ENCODE measurements at regions not wholly inside any gene's neighbourhood (a gene's known extent, or its start where the extent isn't known, plus 50 kb on each side); places are given as distances from the start of the nearest gene placed in this dataset.

GRCh38 chr18:45480219-45481015 lies 134.9 kb upstream of the SLC14A2 start:
- FAIRE-seq (no peak), DNase-seq (ENCODE audit: insufficient read length, low spot score) (no peak)
- no peak for TF ChIP-seq POLR2A (IDR thresholded peaks at IDR 0.05; ENCODE audit: low read depth, low read length)

DNA sequence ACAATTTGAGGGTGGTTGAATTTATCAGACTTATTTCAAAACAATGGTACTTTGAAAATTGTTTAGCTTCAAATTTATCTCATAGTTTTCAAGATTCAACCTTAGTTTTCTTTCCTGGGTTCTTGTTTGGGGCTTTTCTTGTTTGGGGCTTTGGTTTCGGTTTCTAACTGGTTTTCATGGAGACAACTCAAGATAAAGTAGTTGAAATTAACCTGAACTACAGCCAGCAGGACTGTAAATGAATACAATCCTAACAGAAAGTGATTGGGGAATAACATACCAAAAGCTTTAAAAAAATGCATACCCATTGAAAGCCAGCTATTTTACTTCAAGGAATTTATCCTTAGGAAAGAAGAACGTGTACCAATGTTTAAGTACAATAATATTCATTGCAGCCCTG lies 133.5 kb upstream of the SLC14A2 start:
- no peak for TF ChIP-seq POLR2A (IDR thresholded peaks at IDR 0.05; ENCODE audit: low read depth, low read length)
- FAIRE-seq (no peak), DNase-seq (ENCODE audit: insufficient read length, low spot score) (no peak)

DNA sequence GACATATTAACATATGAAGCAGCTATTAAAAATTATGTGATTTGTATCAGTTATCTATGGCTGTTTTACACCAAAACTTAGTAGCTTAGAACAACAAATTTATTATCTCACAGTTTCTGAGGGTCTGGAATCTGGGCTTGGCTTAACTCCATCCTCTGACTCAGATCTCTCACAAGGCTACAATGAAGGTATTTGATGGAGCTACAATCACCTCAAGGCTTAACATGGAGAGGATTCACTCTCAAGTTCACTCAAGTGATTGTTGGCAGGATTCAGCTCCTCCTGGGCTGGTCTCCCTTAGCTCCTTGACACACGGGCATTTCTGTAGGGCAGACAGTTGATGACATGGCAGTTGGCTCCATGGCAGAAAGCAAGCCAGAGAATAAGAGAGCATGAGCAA lies 133.0 kb upstream of the SLC14A2 start:
- FAIRE-seq (no peak), DNase-seq (ENCODE audit: insufficient read length, low spot score) (no peak)
- TF ChIP-seq POLR2A (IDR thresholded peaks at IDR 0.05; ENCODE audit: low read depth, low read length) = no peak

DNA sequence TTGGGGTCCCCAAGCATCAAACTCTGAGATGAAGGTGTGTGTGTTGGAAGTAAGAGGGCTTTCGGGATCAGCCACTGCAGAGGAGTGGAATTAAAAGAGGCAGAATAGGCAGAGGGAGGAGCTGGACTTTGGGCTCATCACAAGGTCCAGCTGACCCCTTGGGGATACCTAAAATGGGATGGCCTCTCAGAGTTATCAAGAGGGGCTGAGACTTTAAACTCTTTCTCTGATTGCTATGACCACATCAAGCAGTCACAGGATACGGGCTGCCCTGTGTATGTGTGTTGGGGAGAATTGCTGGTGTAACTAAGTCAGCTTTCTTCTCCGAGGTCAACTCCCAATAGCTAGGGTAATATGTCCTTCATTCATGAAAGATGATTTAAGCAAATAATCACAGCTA lies 127.7 kb upstream of the SLC14A2 start:
- DNase-seq (ENCODE audit: insufficient read length, low spot score) (no peak), FAIRE-seq (no peak)
- no peak for TF ChIP-seq POLR2A (IDR thresholded peaks at IDR 0.05; ENCODE audit: low read depth, low read length)

DNA sequence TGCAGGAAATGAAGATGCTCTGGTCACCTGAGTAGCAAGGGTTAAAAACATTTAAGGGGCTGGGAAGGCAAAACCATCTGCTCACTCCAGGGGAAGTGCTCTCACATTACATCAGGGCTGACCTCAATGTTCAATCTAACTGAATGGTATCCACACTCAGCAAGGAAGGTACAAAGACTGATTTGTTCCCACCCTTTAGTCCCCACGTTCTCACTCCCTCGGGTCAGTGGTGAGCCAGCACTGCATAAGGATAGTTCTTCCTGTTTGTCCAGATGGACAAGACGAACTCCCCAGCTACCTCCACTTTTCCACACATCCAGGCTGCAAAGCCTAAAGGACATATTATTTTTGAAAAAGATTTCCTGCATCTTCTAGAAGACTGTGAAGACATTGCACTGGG lies 126.6 kb upstream of the SLC14A2 start:
- DNase-seq (ENCODE audit: insufficient read length, low spot score) = no peak
- no peak for FAIRE-seq
- TF ChIP-seq POLR2A (IDR thresholded peaks at IDR 0.05; ENCODE audit: low read depth, low read length) = no peak

DNA sequence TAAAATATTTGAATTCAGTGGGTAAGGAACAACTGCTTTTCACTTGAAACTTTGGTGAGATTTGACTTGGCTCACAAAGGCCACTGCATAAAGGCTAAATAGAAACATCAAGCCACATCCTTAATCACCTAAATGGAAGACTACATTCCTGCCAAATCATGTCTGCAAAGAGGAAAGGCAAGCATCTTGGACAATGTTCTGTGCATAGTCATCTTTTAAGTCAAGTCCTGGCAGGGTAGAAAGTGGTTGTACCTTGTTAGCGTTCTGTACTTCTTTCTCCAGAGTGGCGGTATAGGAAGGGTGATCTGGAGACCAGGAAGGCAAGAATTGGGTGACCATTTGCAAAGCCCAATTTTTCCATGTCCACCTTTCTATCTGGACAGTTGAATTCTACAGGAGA lies 121.4 kb upstream of the SLC14A2 start:
- DNase-seq (ENCODE audit: insufficient read length, low spot score) = no peak
- no peak for FAIRE-seq
- TF ChIP-seq POLR2A (IDR thresholded peaks at IDR 0.05; ENCODE audit: low read depth, low read length) = no peak

DNA sequence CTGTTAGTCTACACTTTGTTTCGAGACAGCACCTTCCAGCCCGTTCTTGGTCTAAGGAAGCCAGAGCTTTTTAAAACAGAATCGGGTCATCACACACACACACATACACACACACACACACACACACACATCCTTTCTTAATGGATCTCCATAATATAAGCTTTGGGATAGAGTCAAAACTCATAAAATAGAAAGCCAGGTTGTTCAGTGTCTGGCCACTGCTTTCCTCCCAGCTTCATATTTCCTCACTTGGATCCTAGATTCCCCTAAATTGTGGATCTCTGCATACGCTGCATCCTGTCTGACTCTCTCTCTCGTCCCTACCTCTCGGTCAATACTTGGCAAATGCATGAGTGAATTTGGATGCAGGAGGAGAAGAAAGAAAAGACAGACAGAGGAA lies 120.5 kb upstream of the SLC14A2 start:
- no peak for DNase-seq (ENCODE audit: insufficient read length, low spot score)
- no peak for TF ChIP-seq POLR2A (IDR thresholded peaks at IDR 0.05; ENCODE audit: low read depth, low read length)
- FAIRE-seq = no peak

DNA sequence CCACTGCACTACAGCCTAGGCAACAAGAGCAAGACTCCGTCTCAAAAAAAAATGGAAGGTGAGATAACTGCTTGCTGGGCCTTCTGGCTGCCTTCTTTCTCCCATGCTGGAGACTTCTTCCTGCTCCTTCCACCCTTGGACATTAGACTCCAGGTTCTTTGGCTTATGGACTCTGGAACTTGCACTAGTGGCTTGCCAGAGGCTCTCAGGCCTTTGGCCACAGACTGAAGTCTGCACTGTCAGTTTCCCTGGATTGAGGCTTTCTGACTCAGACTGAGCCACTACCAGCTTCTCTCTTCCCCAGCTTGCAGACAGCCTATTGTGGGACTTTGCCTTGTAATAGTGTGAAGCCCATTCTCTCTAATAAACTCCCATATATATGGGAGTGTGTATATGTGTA lies 118.5 kb upstream of the SLC14A2 start:
- DNase-seq (ENCODE audit: insufficient read length, low spot score) (no peak), FAIRE-seq (no peak)
- no peak for TF ChIP-seq POLR2A (IDR thresholded peaks at IDR 0.05; ENCODE audit: low read depth, low read length)

DNA sequence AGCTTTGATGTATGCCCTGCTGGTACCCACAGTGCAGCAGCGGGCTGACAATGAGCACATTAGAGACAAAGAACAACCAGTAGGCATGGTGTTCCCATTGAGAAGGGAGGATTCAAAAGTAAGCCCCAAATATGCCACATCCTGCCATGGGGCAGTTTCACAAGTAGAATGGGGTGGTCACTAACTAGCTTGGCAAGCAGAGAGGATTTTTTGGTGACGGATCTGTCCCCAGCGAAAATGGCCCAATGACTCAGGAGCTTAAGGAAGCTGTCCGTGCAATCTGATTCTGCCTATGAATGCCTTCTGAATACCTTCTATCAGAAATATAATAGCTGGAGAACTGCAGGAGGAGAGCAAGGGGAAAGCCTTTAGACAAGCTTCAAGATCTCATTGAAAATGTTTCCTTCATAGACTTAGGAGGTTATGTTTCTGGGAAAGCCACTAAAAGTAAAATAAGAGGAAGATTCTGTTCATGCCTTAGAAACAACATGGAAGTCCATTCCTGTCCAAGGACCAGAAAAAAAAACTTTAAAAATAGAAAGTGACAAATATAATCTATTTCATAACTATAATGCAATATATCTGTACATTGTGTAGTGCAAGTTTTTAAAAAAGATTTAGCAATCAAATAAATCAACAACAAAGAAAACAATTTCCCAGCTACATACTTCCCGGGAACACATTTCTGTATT lies 117.5 kb upstream of the SLC14A2 start:
- no peak for DNase-seq (ENCODE audit: insufficient read length, low spot score)
- TF ChIP-seq POLR2A (IDR thresholded peaks at IDR 0.05; ENCODE audit: low read depth, low read length) = no peak
- FAIRE-seq = no peak

DNA sequence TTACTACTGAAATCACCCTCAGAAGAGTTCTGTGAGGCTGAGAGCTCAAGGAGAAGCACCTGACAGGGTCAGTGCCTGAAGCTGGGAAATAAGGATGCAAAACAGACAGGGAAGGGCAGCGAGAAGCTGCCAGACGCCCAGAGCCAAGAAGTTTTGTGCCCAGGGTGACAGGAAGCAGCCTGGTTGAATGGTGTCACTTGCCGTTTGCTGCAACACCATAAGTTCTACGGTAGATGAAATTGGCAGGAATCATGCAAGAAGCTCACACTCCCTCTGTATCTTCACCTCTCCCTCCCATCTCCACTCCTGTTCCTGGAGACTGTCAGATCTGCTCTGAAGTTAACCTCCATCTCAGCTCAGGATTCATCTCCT lies 117.0 kb upstream of the SLC14A2 start:
- DNase-seq (ENCODE audit: insufficient read length, low spot score) (no peak), FAIRE-seq (no peak)
- no peak for TF ChIP-seq POLR2A (IDR thresholded peaks at IDR 0.05; ENCODE audit: low read depth, low read length)

- DNase-seq (ENCODE audit: insufficient read length, low spot score) (no peak), FAIRE-seq (no peak)
- TF ChIP-seq POLR2A (IDR thresholded peaks at IDR 0.05; ENCODE audit: low read depth, low read length) = no peak
Measured at GRCh38 chr18:45503990-45504389, 111.3 kb upstream of the SLC14A2 start.

- DNase-seq (ENCODE audit: insufficient read length, low spot score) (no peak), FAIRE-seq (no peak)
- no peak for TF ChIP-seq POLR2A (IDR thresholded peaks at IDR 0.05; ENCODE audit: low read depth, low read length)
Measured at GRCh38 chr18:45505497-45506206, 109.6 kb upstream of the SLC14A2 start.

DNA sequence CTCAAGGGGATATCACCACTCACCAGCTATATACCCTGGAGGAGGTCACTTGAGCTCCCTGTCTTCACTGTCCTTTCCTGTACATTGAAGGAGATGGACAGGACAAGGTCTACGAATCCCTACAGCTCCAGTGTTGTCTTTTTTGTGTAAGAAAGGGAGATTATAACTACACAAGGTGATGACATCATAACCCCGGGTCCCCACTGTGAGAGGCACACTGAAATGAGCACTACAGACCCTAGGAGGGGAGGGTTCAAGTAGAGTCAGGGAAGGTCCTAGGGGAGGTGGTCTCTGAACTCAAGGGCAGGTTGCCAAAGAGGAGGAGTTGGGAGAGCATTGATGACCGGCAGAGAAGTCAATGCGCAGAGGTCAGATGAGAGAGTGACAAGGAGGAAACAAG lies 108.3 kb upstream of the SLC14A2 start:
- no peak for TF ChIP-seq POLR2A (IDR thresholded peaks at IDR 0.05; ENCODE audit: low read depth, low read length)
- no peak for FAIRE-seq
- DNase-seq (ENCODE audit: insufficient read length, low spot score) = no peak

GRCh38 chr18:45509535-45509934 lies 105.7 kb upstream of the SLC14A2 start:
- no peak for TF ChIP-seq POLR2A (IDR thresholded peaks at IDR 0.05; ENCODE audit: low read depth, low read length)
- FAIRE-seq (no peak), DNase-seq (ENCODE audit: insufficient read length, low spot score) (no peak)

- FAIRE-seq (no peak), DNase-seq (ENCODE audit: insufficient read length, low spot score) (no peak)
- TF ChIP-seq POLR2A (IDR thresholded peaks at IDR 0.05; ENCODE audit: low read depth, low read length) = no peak
Measured at GRCh38 chr18:45510656-45511055, 104.6 kb upstream of the SLC14A2 start.

Data from H54 (cell line).